ENCODE measurements at regions not wholly inside any gene's neighbourhood (a gene's known extent, or its start where the extent isn't known, plus 50 kb on each side); places are given as distances from the start of the nearest gene placed in this dataset.

DNA sequence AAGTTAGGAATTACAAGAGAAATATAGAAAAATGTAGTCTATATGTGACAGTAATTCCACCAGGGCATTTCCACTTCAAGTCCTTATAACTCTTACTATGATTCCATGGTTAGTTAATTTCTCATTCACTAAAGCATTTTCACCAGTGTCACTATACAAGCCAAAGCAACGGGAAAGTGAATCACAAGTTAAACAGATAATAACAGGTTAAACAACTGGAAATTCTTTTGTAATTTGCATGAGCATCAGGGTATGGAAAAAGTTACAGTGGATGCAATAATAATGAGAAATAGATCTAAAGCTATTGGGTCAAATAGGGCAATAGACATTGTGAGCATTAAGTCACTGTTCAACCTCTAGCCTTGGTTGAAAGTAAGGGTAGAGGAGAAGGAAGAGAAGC, 88.9 kb upstream of the ST6GAL2 start:
- TF ChIP-seq, protein P1, sequence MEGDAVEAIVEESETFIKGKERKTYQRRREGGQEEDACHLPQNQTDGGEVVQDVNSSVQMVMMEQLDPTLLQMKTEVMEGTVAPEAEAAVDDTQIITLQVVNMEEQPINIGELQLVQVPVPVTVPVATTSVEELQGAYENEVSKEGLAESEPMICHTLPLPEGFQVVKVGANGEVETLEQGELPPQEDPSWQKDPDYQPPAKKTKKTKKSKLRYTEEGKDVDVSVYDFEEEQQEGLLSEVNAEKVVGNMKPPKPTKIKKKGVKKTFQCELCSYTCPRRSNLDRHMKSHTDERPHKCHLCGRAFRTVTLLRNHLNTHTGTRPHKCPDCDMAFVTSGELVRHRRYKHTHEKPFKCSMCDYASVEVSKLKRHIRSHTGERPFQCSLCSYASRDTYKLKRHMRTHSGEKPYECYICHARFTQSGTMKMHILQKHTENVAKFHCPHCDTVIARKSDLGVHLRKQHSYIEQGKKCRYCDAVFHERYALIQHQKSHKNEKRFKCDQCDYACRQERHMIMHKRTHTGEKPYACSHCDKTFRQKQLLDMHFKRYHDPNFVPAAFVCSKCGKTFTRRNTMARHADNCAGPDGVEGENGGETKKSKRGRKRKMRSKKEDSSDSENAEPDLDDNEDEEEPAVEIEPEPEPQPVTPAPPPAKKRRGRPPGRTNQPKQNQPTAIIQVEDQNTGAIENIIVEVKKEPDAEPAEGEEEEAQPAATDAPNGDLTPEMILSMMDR (IDR thresholded peaks at IDR 0.05; ENCODE audit: control insufficient read depth, insufficient read depth, low read depth, low read length, missing control alignments), result no peak
- DNase-seq (ENCODE audit: low read depth), result no peak

DNA sequence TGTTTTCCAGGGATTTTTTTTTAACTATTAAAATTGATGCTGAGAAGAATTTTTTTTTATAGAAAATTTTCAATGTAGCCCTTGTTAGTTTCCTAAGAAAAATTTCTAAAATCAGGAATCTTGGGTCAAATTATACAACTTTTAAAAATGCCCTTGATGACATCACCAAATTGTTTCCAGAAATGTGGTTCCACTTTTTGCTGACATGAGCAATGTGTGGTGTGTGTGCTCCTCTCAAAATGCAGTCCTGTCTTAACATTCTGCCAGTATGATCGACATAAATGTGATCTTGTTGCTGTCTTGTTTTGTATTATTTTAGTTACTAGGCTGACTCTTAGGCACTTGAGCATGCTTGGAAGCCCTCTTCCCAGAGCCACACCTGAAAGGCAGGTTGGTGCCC, 89.7 kb upstream of the ST6GAL2 start:
- DNase-seq (ENCODE audit: low read depth), result no peak
- TF ChIP-seq, protein P1 (IDR thresholded peaks at IDR 0.05; ENCODE audit: control insufficient read depth, insufficient read depth, low read depth, low read length, missing control alignments), result no peak
- no peak overlapping the region for H3K4me3 ChIP-seq (ENCODE audit: control insufficient read depth, low read depth, low read length)

More for the DNA sequence above, 88.9 kb upstream of the ST6GAL2 start:
- no peak overlapping the region for H3K4me3 ChIP-seq (ENCODE audit: control insufficient read depth, low read depth, low read length)

DNA sequence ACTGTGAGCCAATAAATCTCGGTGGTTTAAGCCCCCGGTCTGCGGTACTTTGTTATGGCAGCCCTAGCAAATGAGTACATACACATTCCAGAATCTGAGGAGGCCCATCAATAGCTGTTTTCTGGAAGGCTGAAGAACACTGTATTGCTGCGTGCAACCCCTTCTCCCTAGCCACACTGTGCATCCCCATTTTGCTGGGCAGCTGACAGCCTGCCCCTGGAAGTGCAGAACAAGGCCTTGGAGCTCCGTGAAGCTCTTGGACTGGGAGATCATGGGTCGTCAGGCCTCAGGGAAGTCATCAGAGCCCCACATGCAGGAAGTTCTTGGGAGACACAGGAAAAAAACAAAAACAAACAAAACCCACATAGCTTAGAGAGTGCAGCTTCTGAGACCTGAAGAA, 90.6 kb upstream of the ST6GAL2 start:
- no peak overlapping the region for H3K4me3 ChIP-seq (ENCODE audit: control insufficient read depth, low read depth, low read length)
- TF ChIP-seq, protein P1 (IDR thresholded peaks at IDR 0.05; ENCODE audit: control insufficient read depth, insufficient read depth, low read depth, low read length, missing control alignments), result no peak

DNA sequence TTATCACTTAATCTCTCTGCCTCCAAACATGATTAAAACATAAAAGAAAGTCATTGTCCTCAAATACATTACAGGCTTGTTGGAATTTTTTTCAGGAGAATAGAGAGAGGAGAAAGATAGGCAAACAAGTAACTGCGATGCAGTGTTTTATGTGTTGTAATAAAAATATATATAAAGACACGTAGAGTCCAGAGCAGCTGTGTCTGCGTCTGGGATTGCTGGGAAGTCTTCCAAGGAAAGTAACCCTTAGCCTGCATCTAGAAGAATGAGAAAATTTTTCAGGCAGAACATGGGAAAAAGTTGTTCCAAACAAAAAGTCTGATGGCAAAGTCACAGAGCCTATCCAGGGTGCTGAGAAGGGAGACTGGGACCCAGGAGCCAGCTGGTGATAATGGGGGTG, 91.8 kb upstream of the ST6GAL2 start:
- no peak for DNase-seq (ENCODE audit: low read depth)
- TF ChIP-seq, protein P1 (IDR thresholded peaks at IDR 0.05; ENCODE audit: control insufficient read depth, insufficient read depth, low read depth, low read length, missing control alignments), result no peak
- no peak overlapping the region for H3K4me3 ChIP-seq (ENCODE audit: control insufficient read depth, low read depth, low read length)

More for the DNA sequence above, 90.6 kb upstream of the ST6GAL2 start:
- DNase-seq (ENCODE audit: low read depth), result no peak

DNA sequence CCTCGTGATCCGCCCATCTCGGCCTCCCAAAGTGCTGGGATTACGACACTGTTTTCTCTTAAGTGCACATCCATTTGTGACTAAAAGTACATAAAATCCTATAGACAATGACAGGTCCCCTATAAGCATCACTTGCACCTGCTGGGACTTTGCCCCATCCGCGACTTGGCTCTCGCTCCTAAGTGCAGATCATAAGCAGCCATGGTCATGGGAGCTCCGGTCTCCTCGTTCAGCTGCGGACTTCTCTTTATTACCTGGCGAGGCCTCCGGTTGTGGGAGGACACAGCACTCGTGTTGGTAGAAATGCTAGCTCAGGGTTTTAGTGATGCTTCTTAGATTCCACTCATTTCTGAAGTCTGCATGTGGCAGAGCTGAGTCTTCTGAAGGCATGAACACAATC, 92.7 kb upstream of the ST6GAL2 start:
- TF ChIP-seq, protein P1 (IDR thresholded peaks at IDR 0.05; ENCODE audit: control insufficient read depth, insufficient read depth, low read depth, low read length, missing control alignments), result no peak
- no peak for DNase-seq (ENCODE audit: low read depth)
- no peak overlapping the region for H3K4me3 ChIP-seq (ENCODE audit: control insufficient read depth, low read depth, low read length)

DNA sequence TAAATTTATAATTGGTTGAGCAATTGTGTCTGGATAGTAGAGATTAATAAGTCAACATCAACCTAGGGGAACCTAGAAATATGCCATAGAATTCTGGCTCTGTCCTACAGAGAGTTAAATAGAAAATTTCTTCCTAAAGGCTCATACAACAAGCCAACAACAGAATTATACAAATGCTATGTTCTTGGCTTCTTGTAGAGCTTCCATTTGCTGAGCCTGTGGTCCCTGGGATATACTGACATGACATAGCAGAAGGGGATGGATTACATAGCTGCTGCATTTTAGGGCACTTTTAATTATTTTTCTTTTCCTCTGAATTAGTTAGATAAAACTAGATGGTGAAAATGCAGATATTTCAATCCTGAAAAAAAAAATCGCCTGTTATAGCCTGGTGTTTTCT, 95.5 kb upstream of the ST6GAL2 start:
- no peak overlapping the region for H3K4me3 ChIP-seq (ENCODE audit: control insufficient read depth, low read depth, low read length)
- TF ChIP-seq, protein P1 (IDR thresholded peaks at IDR 0.05; ENCODE audit: control insufficient read depth, insufficient read depth, low read depth, low read length, missing control alignments), result no peak
- DNase-seq (ENCODE audit: low read depth), result no peak

DNA sequence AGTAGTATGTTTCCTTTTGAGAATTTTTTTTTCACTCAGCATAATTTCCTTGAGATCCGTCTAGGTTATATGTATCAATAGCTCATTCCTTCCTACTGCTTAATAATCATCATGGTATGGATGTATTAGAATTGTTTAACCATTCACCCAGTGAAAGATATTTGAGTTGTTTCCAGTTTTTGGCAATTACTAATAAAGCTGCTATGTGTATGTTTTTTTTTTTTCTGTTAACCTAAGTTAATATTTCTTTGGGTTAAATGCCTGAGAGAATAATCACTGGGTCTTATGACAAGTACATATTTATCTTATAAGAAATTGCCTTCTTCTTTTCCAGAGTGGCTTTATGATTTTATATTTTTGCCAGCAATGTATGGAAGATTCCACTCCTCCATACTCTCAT, 96.4 kb upstream of the ST6GAL2 start:
- H3K4me3 ChIP-seq (ENCODE audit: control insufficient read depth, low read depth, low read length), result no peak overlapping the region

More for the DNA sequence above, 96.4 kb upstream of the ST6GAL2 start:
- TF ChIP-seq, protein P1 (IDR thresholded peaks at IDR 0.05; ENCODE audit: control insufficient read depth, insufficient read depth, low read depth, low read length, missing control alignments), result no peak
- no peak for DNase-seq (ENCODE audit: low read depth)

Measured in AG09309 (cell line).